OCI-LY1 (cell line): ENCODE measurements at regions not wholly inside any gene's neighbourhood (a gene's known extent, or its start where the extent isn't known, plus 50 kb on each side); places are given as distances from the start of the nearest gene placed in this dataset.

Experiments
- EZH2 ChIP-seq: fragments of 200-600 bp; sonication (generic), shearing (Covaris generic); IDR thresholded peaks from 2 replicates; pipeline ENCODE4 v1.8.0; 2017; ENCODE audit warnings: borderline replicate concordance, mixed run types, mild to moderate bottlenecking, antibody characterized with exemption, low read length, moderate library complexity, mixed read lengths
- TF ChIP-seq, protein P1 (sequence below): fragments of 200-600 bp; sonication (generic), shearing (Covaris generic); IDR thresholded peaks from 2 replicates; pipeline ENCODE4 v1.5.1; 2017; ENCODE audit warnings: mild to moderate bottlenecking, antibody characterized with exemption, low read length, moderate library complexity, mixed read lengths

DNA sequence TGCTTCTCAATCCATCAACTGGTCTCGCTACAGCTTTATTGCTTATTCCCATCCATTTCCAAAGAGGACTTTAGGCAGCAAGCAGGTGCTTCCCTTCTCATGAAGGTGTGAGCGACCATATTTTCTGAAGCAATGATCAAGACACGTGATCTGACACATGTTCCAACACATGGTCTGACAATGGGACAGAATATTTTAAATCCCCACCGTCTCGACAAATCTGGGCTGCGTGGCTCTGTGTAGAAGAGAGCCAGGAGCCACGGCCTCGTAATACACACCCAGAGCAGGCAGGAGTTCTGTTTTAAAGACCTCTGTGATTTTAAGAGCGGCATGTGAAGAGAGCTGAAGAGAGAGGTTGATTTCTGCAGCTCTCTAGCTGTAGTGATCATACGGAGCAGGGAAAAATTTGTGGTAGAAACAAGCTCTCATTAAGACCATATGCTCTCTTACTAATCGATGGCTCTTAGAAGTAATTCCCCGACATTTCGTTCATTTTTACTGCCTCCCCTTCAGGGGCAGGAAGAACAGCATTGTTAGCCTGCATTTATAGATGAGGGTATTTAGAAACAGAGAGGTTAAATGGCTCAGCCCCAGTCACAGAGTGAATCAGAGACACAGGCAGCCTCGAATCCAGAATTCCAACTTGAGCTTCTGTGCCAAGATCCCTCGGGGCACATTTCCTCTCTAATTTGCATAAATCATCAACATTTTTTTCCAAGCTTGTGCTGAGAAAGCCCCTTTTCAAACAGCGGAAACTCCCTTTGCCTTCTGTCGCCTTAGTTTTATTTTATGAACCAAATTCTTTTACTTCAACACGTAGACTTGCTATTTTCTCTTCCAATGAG lies 91.0 kb upstream of the BCOR start:
- TF ChIP-seq, protein P1, sequence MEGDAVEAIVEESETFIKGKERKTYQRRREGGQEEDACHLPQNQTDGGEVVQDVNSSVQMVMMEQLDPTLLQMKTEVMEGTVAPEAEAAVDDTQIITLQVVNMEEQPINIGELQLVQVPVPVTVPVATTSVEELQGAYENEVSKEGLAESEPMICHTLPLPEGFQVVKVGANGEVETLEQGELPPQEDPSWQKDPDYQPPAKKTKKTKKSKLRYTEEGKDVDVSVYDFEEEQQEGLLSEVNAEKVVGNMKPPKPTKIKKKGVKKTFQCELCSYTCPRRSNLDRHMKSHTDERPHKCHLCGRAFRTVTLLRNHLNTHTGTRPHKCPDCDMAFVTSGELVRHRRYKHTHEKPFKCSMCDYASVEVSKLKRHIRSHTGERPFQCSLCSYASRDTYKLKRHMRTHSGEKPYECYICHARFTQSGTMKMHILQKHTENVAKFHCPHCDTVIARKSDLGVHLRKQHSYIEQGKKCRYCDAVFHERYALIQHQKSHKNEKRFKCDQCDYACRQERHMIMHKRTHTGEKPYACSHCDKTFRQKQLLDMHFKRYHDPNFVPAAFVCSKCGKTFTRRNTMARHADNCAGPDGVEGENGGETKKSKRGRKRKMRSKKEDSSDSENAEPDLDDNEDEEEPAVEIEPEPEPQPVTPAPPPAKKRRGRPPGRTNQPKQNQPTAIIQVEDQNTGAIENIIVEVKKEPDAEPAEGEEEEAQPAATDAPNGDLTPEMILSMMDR, result no peak
- TF ChIP-seq EZH2, result no peak
